ENCODE measurements at regions not wholly inside any gene's neighbourhood (a gene's known extent, or its start where the extent isn't known, plus 50 kb on each side); places are given as distances from the start of the nearest gene placed in this dataset.

DNA sequence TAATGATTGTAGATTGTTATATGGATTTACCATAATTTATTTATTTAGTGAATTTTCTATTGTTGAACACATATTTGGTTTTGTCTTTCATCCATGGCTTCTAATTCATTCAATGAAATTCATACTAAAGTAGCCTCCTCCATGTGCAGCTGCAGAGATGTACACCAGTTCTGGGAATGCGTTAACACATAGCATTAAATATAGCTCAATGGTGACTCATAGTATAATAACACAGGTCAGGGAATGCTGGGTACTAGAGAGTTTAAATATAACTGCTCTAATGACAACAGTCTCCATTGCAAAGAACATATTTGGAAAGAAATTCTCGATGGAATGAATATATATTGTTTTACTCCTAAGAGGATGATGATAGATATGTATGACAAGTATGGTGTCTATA, 1190.2 kb upstream of the NRXN1 start:
- DNase-seq: no peak
- H3K27ac Mint-ChIP-seq: no peak overlapping the region
- Histone ChIP-seq H3K4me3 (ENCODE audit: low read length) (no peak overlapping the region), H3K4me1 (ENCODE audit: control insufficient read depth, insufficient read depth, low read length) (no peaks in the 10 kb centered on the region), H3K27me3 (ENCODE audit: control insufficient read depth, insufficient read depth, low read length, poor library complexity, severe bottlenecking) (no peaks in the 10 kb centered on the region), H3K9me3 (ENCODE audit: control insufficient read depth, low read length) (no peaks in the 10 kb centered on the region), H3K9ac (ENCODE audit: extremely low read depth, low read length, poor library complexity, severe bottlenecking) (no peak overlapping the region), H3K36me3 (ENCODE audit: control insufficient read depth, insufficient read depth, low read length) (no peaks in the 10 kb centered on the region), H3K27ac (ENCODE audit: low read depth, low read length) (no peak overlapping the region)
- peaks cover 6% of the 10 kb centered on the region for H3K4me1 Mint-ChIP-seq
- WGBS, 2 experiments (ENCODE audit: insufficient coverage in 1 of 2, insufficient read length in 1 of 2): 79% methylated on average over 2 of the region's 2 CpGs; no CpG with 5 or more reads in 1 of the 2 experiments
- H3K36me3 Mint-ChIP-seq (ENCODE audit: low read depth): no peaks in the 10 kb centered on the region
- H3K4me3 Mint-ChIP-seq: no peak overlapping the region
- no peaks in the 10 kb centered on the region for H3K27me3 Mint-ChIP-seq (ENCODE audit: insufficient read depth)
- TF ChIP-seq, protein P1, sequence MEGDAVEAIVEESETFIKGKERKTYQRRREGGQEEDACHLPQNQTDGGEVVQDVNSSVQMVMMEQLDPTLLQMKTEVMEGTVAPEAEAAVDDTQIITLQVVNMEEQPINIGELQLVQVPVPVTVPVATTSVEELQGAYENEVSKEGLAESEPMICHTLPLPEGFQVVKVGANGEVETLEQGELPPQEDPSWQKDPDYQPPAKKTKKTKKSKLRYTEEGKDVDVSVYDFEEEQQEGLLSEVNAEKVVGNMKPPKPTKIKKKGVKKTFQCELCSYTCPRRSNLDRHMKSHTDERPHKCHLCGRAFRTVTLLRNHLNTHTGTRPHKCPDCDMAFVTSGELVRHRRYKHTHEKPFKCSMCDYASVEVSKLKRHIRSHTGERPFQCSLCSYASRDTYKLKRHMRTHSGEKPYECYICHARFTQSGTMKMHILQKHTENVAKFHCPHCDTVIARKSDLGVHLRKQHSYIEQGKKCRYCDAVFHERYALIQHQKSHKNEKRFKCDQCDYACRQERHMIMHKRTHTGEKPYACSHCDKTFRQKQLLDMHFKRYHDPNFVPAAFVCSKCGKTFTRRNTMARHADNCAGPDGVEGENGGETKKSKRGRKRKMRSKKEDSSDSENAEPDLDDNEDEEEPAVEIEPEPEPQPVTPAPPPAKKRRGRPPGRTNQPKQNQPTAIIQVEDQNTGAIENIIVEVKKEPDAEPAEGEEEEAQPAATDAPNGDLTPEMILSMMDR (conservative IDR thresholded peaks at IDR 0.05): no peak
- H3K9me3 Mint-ChIP-seq: no peaks in the 10 kb centered on the region

DNA sequence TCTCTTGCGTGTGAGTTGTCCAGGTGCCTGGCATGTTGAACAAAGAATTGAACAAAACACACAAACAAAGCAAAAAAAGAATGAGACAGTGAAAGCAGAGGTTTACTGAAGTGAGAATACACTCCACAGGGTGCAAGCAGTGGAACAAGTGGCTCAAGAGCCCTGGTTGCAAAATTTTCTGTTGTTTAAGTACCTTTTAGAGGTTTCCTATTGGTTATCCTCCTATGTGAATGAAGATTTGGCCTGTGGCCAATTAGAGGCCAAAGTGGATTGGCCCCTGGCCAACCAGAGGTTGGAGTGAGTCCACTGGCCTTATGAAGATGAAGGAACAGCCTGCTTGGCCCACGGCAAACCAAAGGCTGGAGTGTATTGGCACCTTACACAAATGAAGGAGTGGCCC, 1188.5 kb upstream of the NRXN1 start:
- DNase-seq: no peak
- Histone ChIP-seq H3K9ac (ENCODE audit: extremely low read depth, low read length, poor library complexity, severe bottlenecking) (no peak overlapping the region), H3K4me1 (ENCODE audit: control insufficient read depth, insufficient read depth, low read length) (no peaks in the 10 kb centered on the region), H3K4me3 (ENCODE audit: low read length) (no peak overlapping the region), H3K9me3 (ENCODE audit: control insufficient read depth, low read length) (no peaks in the 10 kb centered on the region), H3K27me3 (ENCODE audit: control insufficient read depth, insufficient read depth, low read length, poor library complexity, severe bottlenecking) (no peaks in the 10 kb centered on the region), H3K36me3 (ENCODE audit: control insufficient read depth, insufficient read depth, low read length) (no peaks in the 10 kb centered on the region), H3K27ac (ENCODE audit: low read depth, low read length) (no peak overlapping the region)
- no peak overlapping the region for H3K4me3 Mint-ChIP-seq
- H3K27me3 Mint-ChIP-seq (ENCODE audit: insufficient read depth): no peaks in the 10 kb centered on the region
- no peaks in the 10 kb centered on the region for H3K36me3 Mint-ChIP-seq (ENCODE audit: low read depth)
- no peak overlapping the region for H3K27ac Mint-ChIP-seq
- no peaks in the 10 kb centered on the region for H3K9me3 Mint-ChIP-seq
- H3K4me1 Mint-ChIP-seq: peaks cover 6% of the 10 kb centered on the region
- TF ChIP-seq, protein P1 (conservative IDR thresholded peaks at IDR 0.05): no peak
- WGBS, 2 experiments (ENCODE audit: insufficient coverage in 1 of 2, insufficient read length in 1 of 2): 90 to 100% methylated on average over 1 to 2 of the region's 2 CpGs

DNA sequence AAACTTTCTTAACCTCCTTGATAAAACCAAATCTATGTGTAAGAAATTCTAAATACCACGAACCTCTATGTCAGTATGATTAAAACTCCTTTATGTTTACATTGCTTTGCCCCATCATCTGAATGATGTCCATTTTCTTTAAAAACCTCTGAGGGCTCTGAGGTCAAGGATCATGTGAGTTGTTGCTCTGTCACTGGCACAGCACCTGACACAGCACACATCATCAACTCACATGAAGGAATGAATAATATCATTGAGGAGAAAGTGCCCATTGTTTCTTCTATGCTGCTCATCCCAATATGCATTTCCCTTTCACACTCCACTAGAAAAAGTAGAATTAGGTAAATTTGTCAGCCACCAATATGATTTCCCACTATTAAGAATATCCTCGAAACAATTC, 1178.7 kb upstream of the NRXN1 start:
- Histone ChIP-seq H3K4me1 (ENCODE audit: control insufficient read depth, insufficient read depth, low read length) (no peaks in the 10 kb centered on the region), H3K27me3 (ENCODE audit: control insufficient read depth, insufficient read depth, low read length, poor library complexity, severe bottlenecking) (no peaks in the 10 kb centered on the region), H3K27ac (ENCODE audit: low read depth, low read length) (no peak overlapping the region), H3K36me3 (ENCODE audit: control insufficient read depth, insufficient read depth, low read length) (no peaks in the 10 kb centered on the region), H3K4me3 (ENCODE audit: low read length) (no peak overlapping the region), H3K9me3 (ENCODE audit: control insufficient read depth, low read length) (no peaks in the 10 kb centered on the region), H3K9ac (ENCODE audit: extremely low read depth, low read length, poor library complexity, severe bottlenecking) (no peak overlapping the region)
- Mint-ChIP-seq H3K36me3 (ENCODE audit: low read depth) (no peaks in the 10 kb centered on the region), H3K9me3 (no peaks in the 10 kb centered on the region), H3K27me3 (ENCODE audit: insufficient read depth) (no peaks in the 10 kb centered on the region), H3K4me3 (no peak overlapping the region), H3K27ac (no peak overlapping the region), H3K4me1 (no peaks in the 10 kb centered on the region)
- DNase-seq: no peak
- WGBS, 2 experiments (ENCODE audit: insufficient coverage in 1 of 2, insufficient read length in 1 of 2): 71 to 83% methylated on average over 1 to 2 of the region's 2 CpGs
- TF ChIP-seq, protein P1 (conservative IDR thresholded peaks at IDR 0.05): no peak
